ENCODE measurements at regions not wholly inside any gene's neighbourhood (a gene's known extent, or its start where the extent isn't known, plus 50 kb on each side); places are given as distances from the start of the nearest gene placed in this dataset.

- Histone ChIP-seq H3K36me3 (no peaks in the 10 kb centered on the region), H3K4me1 (peaks cover 4 to 20% (median 18%) of the 10 kb centered on the region in 4 donors), H3K4me3 (no peak overlapping the region), H3K27me3 (peaks cover 0 to 3% (median 0%) of the 10 kb centered on the region in 4 donors), H3K9me3 (no peaks in the 10 kb centered on the region), H3K27ac (replicated peaks in 1 of 4) (peak overlapping the region; percentile 53 to 73 (median 66))
- WGBS, result 10% methylated on average over 6 of the region's 7 CpGs
- no peak for TF ChIP-seq CTCF (IDR thresholded peaks at IDR 0.05)
- TF ChIP-seq EP300 (IDR thresholded peaks at IDR 0.05), result peak; percentile 51
- TF ChIP-seq POLR2A (IDR thresholded peaks at IDR 0.05; ENCODE audit: low read depth), result no peak
- peak; percentile 62 to 70 for TF ChIP-seq POLR2AphosphoS5 (IDR thresholded peaks at IDR 0.05)
- DNase-seq (ENCODE audit: extremely low spot score), result no peak
- intact Hi-C loops (cut with DNase I), result no loop called here
Measured at GRCh38 chr16:59210955-59211541, 476.9 kb upstream of the GOT2 start.

DNA sequence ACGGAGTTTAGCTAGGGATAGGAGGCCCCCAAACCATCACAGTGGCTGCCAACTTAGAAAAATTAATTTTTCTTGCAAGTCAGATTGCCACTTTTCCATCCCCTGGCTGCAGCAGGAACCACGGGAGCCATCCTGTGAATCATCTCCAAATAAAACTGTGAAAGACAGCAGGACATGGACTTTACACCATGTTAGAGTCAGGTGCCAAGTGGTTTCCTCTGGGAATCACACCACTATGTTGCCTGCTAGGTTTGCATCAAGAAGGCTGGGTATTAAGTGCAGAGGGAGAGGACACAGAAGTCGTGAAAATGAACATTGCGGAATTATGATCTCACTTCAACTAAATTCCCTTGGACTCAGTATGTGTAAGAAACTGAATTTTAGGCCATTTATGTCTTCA lies 471.3 kb upstream of the GOT2 start:
- H3K27ac ChIP-seq (replicated peaks in 1 of 4), result no peak overlapping the region
- no peaks in the 10 kb centered on the region for H3K9me3 ChIP-seq
- no peak for DNase-seq (ENCODE audit: extremely low spot score)
- intact Hi-C loops (cut with DNase I), result no loop called here
- peaks cover under 1 to 5% (median 2%) of the 10 kb centered on the region in 4 donors for H3K4me1 ChIP-seq
- H3K36me3 ChIP-seq, result no peaks in the 10 kb centered on the region
- TF ChIP-seq CTCF (IDR thresholded peaks at IDR 0.05) (no peak), EP300 (IDR thresholded peaks at IDR 0.05) (no peak), POLR2AphosphoS5 (IDR thresholded peaks at IDR 0.05) (no peak), POLR2A (IDR thresholded peaks at IDR 0.05; ENCODE audit: low read depth) (no peak)
- no peak overlapping the region for H3K4me3 ChIP-seq
- H3K27me3 ChIP-seq, result peaks cover 0 to 3% (median 0%) of the 10 kb centered on the region in 4 donors
- 90% methylated on average over 4 of the region's 4 CpGs for WGBS

DNA sequence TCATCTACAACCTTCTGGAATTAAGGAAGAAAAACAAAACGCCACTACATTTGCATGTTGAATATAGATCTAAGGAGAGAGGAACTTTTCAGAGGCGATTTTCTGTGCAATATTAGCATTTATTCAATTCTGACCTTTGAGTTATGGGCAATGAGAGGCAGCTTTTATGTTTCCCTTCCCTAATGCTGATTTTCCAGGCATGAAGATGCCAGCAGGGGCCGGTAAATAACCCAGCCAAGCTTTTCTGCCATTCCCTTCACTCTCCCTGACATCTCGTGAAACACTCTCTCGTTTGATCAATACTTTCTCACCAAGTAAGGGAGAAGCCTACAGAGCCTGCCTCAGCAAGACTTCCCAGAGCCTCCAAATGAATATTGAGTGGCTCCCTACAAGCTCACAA lies 470.5 kb upstream of the GOT2 start:
- Histone ChIP-seq H3K9me3 (no peaks in the 10 kb centered on the region), H3K27ac (replicated peaks in 1 of 4) (no peak overlapping the region), H3K4me1 (no peaks in the 10 kb centered on the region), H3K4me3 (no peak overlapping the region), H3K36me3 (no peaks in the 10 kb centered on the region), H3K27me3 (peaks cover 0 to 2% (median 0%) of the 10 kb centered on the region in 4 donors)
- no peak for DNase-seq (ENCODE audit: extremely low spot score)
- 71% methylated on average over 5 of the region's 5 CpGs for WGBS
- intact Hi-C loops (cut with DNase I), result no loop called here
- TF ChIP-seq POLR2A (IDR thresholded peaks at IDR 0.05; ENCODE audit: low read depth) (no peak), EP300 (IDR thresholded peaks at IDR 0.05) (no peak), POLR2AphosphoS5 (IDR thresholded peaks at IDR 0.05) (no peak), CTCF (IDR thresholded peaks at IDR 0.05) (no peak)

DNA sequence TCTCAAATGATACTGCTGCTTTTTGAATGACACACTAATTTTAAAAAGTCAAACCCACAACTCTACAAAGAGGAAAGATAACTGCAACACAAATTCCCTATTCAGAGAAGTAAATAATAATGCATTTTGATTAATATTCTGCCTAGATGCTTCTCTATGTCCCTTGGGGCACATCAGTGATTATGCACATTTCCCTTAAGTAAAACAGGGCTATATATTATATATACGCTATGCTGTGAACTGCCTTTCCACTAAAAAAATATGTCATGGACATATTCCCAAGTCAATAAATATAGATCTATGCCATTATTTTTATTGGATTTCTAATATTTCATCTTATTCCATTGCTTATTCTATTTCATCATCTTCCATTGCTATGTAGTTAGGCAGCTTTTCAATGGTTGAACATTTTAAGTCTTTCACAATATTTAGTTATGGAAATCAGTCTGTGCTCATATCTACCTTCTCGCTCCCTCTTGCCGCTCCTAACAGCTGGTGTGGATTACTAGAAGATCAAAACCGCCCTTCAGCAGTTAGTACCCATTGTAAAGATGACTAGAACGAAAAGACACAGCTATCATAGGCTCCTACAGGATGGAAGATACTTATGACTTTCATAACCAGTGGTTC lies 468.2 kb upstream of the GOT2 start:
- no peak for DNase-seq (ENCODE audit: extremely low spot score)
- H3K4me3 ChIP-seq, result no peak overlapping the region
- no peaks in the 10 kb centered on the region for H3K27me3 ChIP-seq
- TF ChIP-seq EP300 (IDR thresholded peaks at IDR 0.05), result no peak
- no peak for TF ChIP-seq POLR2A (IDR thresholded peaks at IDR 0.05; ENCODE audit: low read depth)
- no peak for TF ChIP-seq POLR2AphosphoS5 (IDR thresholded peaks at IDR 0.05)
- TF ChIP-seq CTCF (IDR thresholded peaks at IDR 0.05), result no peak
- 84% methylated on average over 5 of the region's 5 CpGs for WGBS
- no peak overlapping the region for H3K27ac ChIP-seq (replicated peaks in 1 of 4)
- intact Hi-C loops (cut with DNase I), result no loop called here
- no peaks in the 10 kb centered on the region for H3K4me1 ChIP-seq
- no peaks in the 10 kb centered on the region for H3K36me3 ChIP-seq
- H3K9me3 ChIP-seq, result no peaks in the 10 kb centered on the region
